Muscle layer of duodenum (tissue), 2 donors: ENCODE measurements at regions not wholly inside any gene's neighbourhood (a gene's known extent, or its start where the extent isn't known, plus 50 kb on each side); places are given as distances from the start of the nearest gene placed in this dataset.

Source experiments
- H3K27ac ChIP-seq: one replicate; pipeline ENCODE4 v1.7.0; 2013; ENCODE audit warnings: mild to moderate bottlenecking, low read length
- H3K27me3 ChIP-seq: one replicate; pipeline ENCODE4 v1.7.0; 2013; ENCODE audit warnings: low read depth, mild to moderate bottlenecking, control low read depth, low read length
- H3K36me3 ChIP-seq, 2 donors: one replicate each; pipeline ENCODE4 v1.7.0; 2013; ENCODE audit warnings: low read length in 2 of 2, control low read depth in 1 of 2, mild to moderate bottlenecking in 1 of 2; ENCODE audit not compliant: insufficient read depth in 2 of 2, control insufficient read depth in 1 of 2
- H3K4me1 ChIP-seq, 2 donors: one replicate each; pipeline ENCODE4 v1.7.0; 2013; ENCODE audit warnings: low read length in 2 of 2, mild to moderate bottlenecking in 2 of 2, control low read depth in 1 of 2, moderate library complexity in 1 of 2; ENCODE audit not compliant: insufficient read depth in 2 of 2, control insufficient read depth in 1 of 2
- H3K4me3 ChIP-seq, 2 donors: one replicate each; pipeline ENCODE4 v1.7.0; 2013; ENCODE audit warnings: low read length in 2 of 2, low read depth in 1 of 2, mild to moderate bottlenecking in 1 of 2
- H3K9me3 ChIP-seq, 2 donors: one replicate each; pipeline ENCODE4 v1.7.0; 2013; ENCODE audit warnings: low read length in 2 of 2, control low read depth in 1 of 2, mild to moderate bottlenecking in 1 of 2; ENCODE audit not compliant: control insufficient read depth in 1 of 2
- donor health status: healthy.

- H3K4me3 ChIP-seq = peak overlapping the region in 1 of 2 donors; percentile 22
- no peak overlapping the region for H3K27ac ChIP-seq
- H3K9me3 ChIP-seq = no peaks in the 10 kb centered on the region
- no peaks in the 10 kb centered on the region for H3K36me3 ChIP-seq
- H3K4me1 ChIP-seq = peaks cover 0 to 13% of the 10 kb centered on the region in 2 donors
- H3K27me3 ChIP-seq = no peaks in the 10 kb centered on the region
Observed at GRCh38 chr9:78605041-78606000, 308.4 kb downstream of the PSAT1 start.

DNA sequence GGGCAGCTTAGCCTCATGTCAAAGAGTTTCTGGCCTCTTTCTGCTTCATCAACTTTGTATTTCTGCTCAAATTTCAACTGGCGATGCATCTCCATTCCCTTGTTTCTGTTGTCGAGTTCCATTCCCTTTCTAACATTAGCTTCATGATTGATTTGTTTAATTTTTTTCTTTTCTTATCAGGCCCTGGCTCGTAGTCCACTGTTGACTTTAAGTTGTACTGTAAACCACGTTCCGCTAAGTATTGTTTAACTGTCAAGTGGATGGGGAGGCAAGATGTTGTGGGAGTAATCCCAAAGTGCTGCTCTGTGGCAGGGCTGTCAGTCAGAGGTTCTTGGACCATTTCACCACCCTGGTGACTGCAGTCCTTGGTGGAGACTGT lies 309.1 kb downstream of the PSAT1 start:
- Histone ChIP-seq H3K4me1 (peaks cover 0 to 13% of the 10 kb centered on the region in 2 donors), H3K36me3 (no peaks in the 10 kb centered on the region), H3K9me3 (no peaks in the 10 kb centered on the region), H3K27ac (no peak overlapping the region), H3K27me3 (no peaks in the 10 kb centered on the region), H3K4me3 (peak overlapping the region in 1 of 2 donors; percentile 22)

- H3K36me3 ChIP-seq = no peaks in the 10 kb centered on the region
- H3K4me1 ChIP-seq = peaks cover 0 to 13% of the 10 kb centered on the region in 2 donors
- no peaks in the 10 kb centered on the region for H3K27me3 ChIP-seq
- H3K4me3 ChIP-seq = no peak overlapping the region
- no peak overlapping the region for H3K27ac ChIP-seq
- H3K9me3 ChIP-seq = no peaks in the 10 kb centered on the region
Observed at GRCh38 chr9:78607853-78608252, 310.9 kb downstream of the PSAT1 start.

DNA sequence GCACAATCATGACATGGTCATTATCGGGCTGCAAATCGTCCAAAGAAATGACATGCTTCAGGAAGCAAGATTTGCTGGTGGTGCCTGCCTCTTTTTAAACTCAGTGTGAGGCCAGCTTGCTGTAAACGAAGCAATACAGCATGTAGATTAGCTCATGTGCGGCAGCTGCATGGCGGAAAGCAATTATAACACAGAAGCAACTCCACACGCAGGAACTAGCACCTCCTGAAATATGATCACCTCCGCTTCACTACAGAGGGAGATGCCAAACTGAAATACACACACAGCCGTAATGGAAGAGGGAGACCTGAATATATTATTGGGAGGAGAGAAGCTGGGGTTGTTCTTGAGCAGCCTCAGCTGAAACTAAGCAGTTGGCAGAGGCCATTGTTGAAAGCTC lies 312.5 kb downstream of the PSAT1 start:
- H3K9me3 ChIP-seq = no peaks in the 10 kb centered on the region
- H3K4me3 ChIP-seq = no peak overlapping the region
- H3K27me3 ChIP-seq = no peaks in the 10 kb centered on the region
- peaks cover 0 to 13% of the 10 kb centered on the region in 2 donors for H3K4me1 ChIP-seq
- H3K36me3 ChIP-seq = no peaks in the 10 kb centered on the region
- no peak overlapping the region for H3K27ac ChIP-seq

- Histone ChIP-seq H3K27me3 (no peaks in the 10 kb centered on the region), H3K9me3 (no peaks in the 10 kb centered on the region), H3K4me3 (no peak overlapping the region), H3K4me1 (no peaks in the 10 kb centered on the region), H3K27ac (no peak overlapping the region), H3K36me3 (no peaks in the 10 kb centered on the region)
Observed at GRCh38 chr9:78612091-78612490, 315.2 kb downstream of the PSAT1 start.

DNA sequence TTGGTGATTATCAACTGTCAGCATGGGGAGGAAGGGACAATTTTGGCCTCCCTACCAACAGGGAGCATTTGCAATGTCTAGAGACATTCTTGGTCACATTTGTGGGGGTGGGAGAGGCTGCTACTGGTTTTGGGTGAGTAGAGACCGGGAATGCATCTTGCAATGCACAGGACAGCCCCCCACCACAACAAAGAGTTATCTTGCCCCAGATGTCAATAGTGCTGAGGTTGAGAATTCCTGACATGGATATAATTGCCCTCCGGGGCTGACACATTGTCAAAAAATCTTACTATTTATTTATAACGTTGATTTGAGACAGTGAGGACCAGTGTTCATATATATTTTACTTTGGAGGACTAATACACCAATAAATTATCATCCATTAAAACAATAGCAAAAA lies 316.1 kb downstream of the PSAT1 start:
- no peaks in the 10 kb centered on the region for H3K4me1 ChIP-seq
- H3K4me3 ChIP-seq = no peak overlapping the region
- no peaks in the 10 kb centered on the region for H3K9me3 ChIP-seq
- no peaks in the 10 kb centered on the region for H3K36me3 ChIP-seq
- no peak overlapping the region for H3K27ac ChIP-seq
- no peaks in the 10 kb centered on the region for H3K27me3 ChIP-seq

GRCh38 chr9:78614892-78615291 lies 318.0 kb downstream of the PSAT1 start:
- Histone ChIP-seq H3K36me3 (no peaks in the 10 kb centered on the region), H3K27ac (no peak overlapping the region), H3K4me1 (no peaks in the 10 kb centered on the region), H3K9me3 (no peaks in the 10 kb centered on the region), H3K27me3 (no peaks in the 10 kb centered on the region), H3K4me3 (no peak overlapping the region)

DNA sequence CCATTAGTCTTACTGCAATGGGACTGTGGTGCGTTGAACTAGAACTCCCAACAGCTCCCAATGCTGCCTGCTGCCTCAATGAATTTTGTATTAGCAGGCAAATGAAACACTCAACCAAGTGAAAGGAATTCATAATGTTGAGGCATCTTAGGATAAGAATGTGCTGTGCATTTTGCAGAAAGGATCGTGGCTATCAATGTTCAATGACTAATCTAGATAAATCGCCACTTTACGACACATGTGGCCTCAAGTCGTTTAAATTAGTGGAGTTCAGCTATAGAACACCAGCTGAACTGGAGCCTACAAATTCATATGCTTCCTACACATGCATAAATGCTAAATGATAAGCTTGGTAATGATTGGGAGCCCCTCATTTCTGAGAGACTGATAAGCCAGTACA lies 318.4 kb downstream of the PSAT1 start:
- Histone ChIP-seq H3K27ac (no peak overlapping the region), H3K4me1 (no peaks in the 10 kb centered on the region), H3K4me3 (no peak overlapping the region), H3K36me3 (no peaks in the 10 kb centered on the region), H3K27me3 (no peaks in the 10 kb centered on the region), H3K9me3 (no peaks in the 10 kb centered on the region)

DNA sequence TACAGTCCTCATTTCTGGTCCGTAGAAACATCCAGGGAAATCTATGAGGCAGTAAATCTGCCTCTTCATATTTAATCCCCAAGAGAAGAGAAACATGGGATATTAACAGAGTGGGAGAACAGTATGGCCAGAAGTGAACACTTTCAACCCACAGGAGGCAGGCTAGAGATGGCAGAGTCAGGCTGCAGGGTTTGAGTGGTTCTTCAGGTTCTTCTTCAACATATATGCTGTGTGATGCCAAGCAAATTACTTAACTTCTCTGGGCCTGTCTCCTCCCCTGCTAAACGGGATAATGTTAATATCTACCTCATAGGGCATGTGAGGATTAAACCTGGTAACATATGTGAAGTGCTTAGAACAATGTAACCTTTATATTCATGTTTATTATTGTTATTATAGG lies 321.8 kb downstream of the PSAT1 start:
- H3K27me3 ChIP-seq = no peaks in the 10 kb centered on the region
- H3K9me3 ChIP-seq = no peaks in the 10 kb centered on the region
- no peaks in the 10 kb centered on the region for H3K4me1 ChIP-seq
- no peaks in the 10 kb centered on the region for H3K36me3 ChIP-seq
- H3K27ac ChIP-seq = no peak overlapping the region
- H3K4me3 ChIP-seq = no peak overlapping the region

GRCh38 chr9:78620303-78620702 lies 323.4 kb downstream of the PSAT1 start:
- Histone ChIP-seq H3K4me3 (no peak overlapping the region), H3K4me1 (no peaks in the 10 kb centered on the region), H3K27me3 (no peaks in the 10 kb centered on the region), H3K9me3 (no peaks in the 10 kb centered on the region), H3K36me3 (no peaks in the 10 kb centered on the region), H3K27ac (no peak overlapping the region)

GRCh38 chr9:78620764-78621163 lies 323.8 kb downstream of the PSAT1 start:
- Histone ChIP-seq H3K4me1 (no peaks in the 10 kb centered on the region), H3K36me3 (no peaks in the 10 kb centered on the region), H3K27me3 (no peaks in the 10 kb centered on the region), H3K4me3 (no peak overlapping the region), H3K9me3 (no peaks in the 10 kb centered on the region), H3K27ac (no peak overlapping the region)

DNA sequence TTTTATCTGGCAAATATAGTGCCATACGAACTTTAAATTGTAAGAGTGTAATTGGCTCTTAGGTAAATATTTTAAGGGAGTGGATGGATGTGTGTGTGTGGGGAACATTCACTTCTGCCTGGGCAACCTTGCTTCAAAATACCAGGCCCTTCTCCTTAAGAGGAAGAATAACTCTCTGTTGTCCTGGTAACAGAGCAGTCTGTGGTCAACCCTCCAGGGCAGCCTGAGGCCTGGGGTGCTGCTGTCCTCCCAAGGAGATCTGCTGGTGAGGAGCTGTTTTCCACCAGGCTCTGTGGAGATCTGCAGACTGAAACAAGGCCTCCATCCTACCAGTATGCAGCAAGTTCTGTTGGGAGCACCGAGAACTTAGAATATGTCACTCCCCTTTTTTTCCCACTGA lies 325.2 kb downstream of the PSAT1 start:
- Histone ChIP-seq H3K9me3 (no peaks in the 10 kb centered on the region), H3K27ac (no peak overlapping the region), H3K4me3 (no peak overlapping the region), H3K27me3 (no peaks in the 10 kb centered on the region), H3K4me1 (no peaks in the 10 kb centered on the region), H3K36me3 (no peaks in the 10 kb centered on the region)
